ENCODE measurements at regions not wholly inside any gene's neighbourhood (a gene's known extent, or its start where the extent isn't known, plus 50 kb on each side); places are given as distances from the start of the nearest gene placed in this dataset.

GRCh38 chr7:73977619-73978618, 50.1 kb upstream of the ELN start:
- DNase-seq (ENCODE audit: extremely low read depth, low read depth) = no peak
- TF ChIP-seq CTCF (IDR thresholded peaks at IDR 0.05; ENCODE audit: low read depth, low read length) = no peak

Data from AG09319 (cell line).